Activated naive CD8-positive, alpha-beta T cell treated with anti-CD3 and anti-CD28 coated beads, Interleukin-2, amount 10 ng/mL, durations not matched to agents 7 days and 5 days (primary cell): ENCODE measurements at regions not wholly inside any gene's neighbourhood (a gene's known extent, or its start where the extent isn't known, plus 50 kb on each side); places are given as distances from the start of the nearest gene placed in this dataset.

Experiments
- ATAC-seq: fragments of 150-1000 bp; cut with Tn5 transposase; one replicate; pipeline ENCODE4 v1.10.0; 2021; ENCODE audit warnings: low read depth, moderate library complexity
- POLR2A ChIA-PET: fragments of 350-600 bp; sonication (Branson Sonifier 250); formaldehyde crosslinking; loops from one replicate; lab custom pipeline; 2021; ENCODE audit warnings: antibody characterized with exemption; lab: Charles Lee
- DNase-seq: peaks from one replicate; pipeline ENCODE4 v3.0.0; 2021
- H3K27ac Mint-ChIP-seq: one replicate; pipeline ENCODE4 v1.8.0; 2022; ENCODE audit warnings: mild to moderate bottlenecking, mixed read lengths
- H3K27me3 Mint-ChIP-seq: one replicate; pipeline ENCODE4 v1.8.0; 2022; ENCODE audit warnings: mild to moderate bottlenecking, moderate library complexity, mixed read lengths
- H3K36me3 Mint-ChIP-seq: one replicate; pipeline ENCODE4 v1.8.0; 2021; ENCODE audit warnings: mild to moderate bottlenecking, mixed read lengths
- H3K4me1 Mint-ChIP-seq: one replicate; pipeline ENCODE4 v1.8.0; 2021; ENCODE audit warnings: mixed read lengths
- H3K4me3 Mint-ChIP-seq: one replicate; pipeline ENCODE4 v1.8.0; 2022; ENCODE audit warnings: mild to moderate bottlenecking, moderate library complexity, mixed read lengths
- H3K9me3 Mint-ChIP-seq: one replicate; pipeline ENCODE4 v1.8.0; 2021; ENCODE audit warnings: mixed read lengths

DNA sequence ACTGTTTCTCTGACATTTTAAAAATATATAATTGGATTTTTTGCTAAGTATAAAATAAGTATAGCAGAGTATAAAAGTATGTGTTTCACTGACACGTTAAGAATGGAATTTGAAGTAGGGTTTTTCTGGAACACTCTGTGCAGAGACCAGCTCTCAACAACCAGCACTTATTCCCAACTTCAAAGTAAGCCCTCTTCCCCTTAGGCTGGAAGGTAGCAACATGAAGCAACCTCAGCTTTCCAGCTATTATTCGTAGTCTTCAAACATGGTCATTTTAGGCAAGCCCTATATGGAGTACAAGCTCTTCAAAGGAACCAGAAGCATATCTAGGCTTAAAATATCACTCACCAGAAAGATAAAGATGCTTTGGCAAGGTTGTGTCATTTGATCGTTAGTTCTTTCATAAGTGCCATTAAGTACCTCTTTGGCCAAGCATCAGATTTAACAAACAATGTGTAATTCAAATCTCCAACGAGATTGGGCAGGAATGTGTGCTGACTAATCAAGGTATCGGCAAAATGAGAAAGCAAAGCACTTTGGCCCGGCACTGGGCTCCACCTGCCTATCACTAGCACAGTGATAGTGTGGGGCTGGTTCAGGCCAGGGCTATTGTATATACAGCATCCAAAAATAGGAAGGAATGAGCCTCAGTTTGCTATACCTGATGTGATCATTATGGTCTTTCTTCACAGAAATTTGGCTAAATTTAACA is 95.9 kb upstream of the FREM2 start:
- no peak overlapping the region for H3K27ac Mint-ChIP-seq
- no peaks in the 10 kb centered on the region for H3K27me3 Mint-ChIP-seq
- ATAC-seq (no peak), DNase-seq (no peak)
- H3K9me3 Mint-ChIP-seq: peaks cover 1% of the 10 kb centered on the region
- POLR2A ChIA-PET: no interaction called here
- no peaks in the 10 kb centered on the region for H3K36me3 Mint-ChIP-seq
- no peaks in the 10 kb centered on the region for H3K4me1 Mint-ChIP-seq
- H3K4me3 Mint-ChIP-seq: no peak overlapping the region

DNA sequence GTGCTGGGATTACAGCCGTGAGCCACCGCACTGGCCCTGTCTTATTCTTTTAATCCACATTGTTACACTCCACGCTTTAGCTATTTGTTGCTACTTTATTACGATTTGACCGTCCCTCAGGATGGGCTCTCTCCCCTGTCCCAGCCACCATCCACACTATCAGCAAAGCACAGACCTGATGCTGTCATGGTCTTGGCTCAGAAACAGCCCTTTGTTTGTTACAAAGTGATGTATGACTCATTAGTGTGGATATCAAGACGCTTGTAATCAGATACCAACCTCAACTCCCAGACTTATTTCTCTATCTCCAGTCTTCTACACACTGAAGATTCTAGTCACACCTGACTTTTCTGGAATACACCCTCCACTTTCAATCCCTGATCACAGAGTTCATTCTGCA is 84.6 kb upstream of the FREM2 start:
- DNase-seq (no peak), ATAC-seq (no peak)
- no peaks in the 10 kb centered on the region for H3K9me3 Mint-ChIP-seq
- no peak overlapping the region for H3K27ac Mint-ChIP-seq
- peaks cover 10% of the 10 kb centered on the region for H3K27me3 Mint-ChIP-seq
- no peaks in the 10 kb centered on the region for H3K4me1 Mint-ChIP-seq
- H3K36me3 Mint-ChIP-seq: no peaks in the 10 kb centered on the region
- H3K4me3 Mint-ChIP-seq: no peak overlapping the region
- POLR2A ChIA-PET: no interaction called here

DNA sequence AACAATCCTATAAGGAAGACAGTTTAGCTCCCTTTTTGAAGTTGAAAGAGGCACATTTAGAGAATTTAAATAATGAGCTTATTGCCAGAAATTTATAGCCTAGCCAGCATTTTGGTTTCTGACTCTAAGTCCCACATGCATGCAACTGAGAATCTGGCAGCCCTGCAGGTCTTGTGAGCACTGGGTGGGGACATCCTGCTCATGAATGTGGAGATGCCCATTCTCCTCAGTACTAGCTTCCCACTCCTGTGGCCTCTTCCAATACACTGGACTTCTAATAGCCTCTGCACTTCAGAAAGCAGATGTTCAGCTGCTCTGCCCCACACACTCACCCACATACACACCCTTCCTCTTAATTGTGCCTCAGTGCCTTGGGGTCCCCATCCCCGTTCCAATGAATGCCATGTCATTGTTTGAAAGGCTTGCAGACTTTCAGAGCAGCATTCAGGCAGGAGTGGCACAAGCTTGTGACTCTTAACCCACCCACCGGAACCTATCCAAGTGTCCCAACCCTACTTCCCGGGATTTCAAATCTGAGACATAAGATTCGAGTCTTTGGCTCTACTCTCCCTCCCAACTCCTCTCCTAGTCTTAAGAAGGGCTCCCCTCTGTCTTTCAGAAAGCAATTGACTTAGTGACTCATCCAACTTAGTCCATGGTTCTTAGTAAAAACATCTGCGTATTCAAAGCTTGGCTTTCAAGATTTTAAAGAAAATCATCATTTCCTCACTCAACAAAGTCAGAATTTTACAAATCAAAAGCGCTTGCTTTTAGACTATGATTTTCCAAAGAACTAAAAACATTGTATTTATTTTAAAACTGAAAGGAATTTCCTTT is 80.0 kb upstream of the FREM2 start:
- ATAC-seq: no peak
- Mint-ChIP-seq H3K27ac (no peak overlapping the region), H3K4me3 (no peak overlapping the region), H3K9me3 (no peaks in the 10 kb centered on the region), H3K27me3 (no peaks in the 10 kb centered on the region), H3K4me1 (no peaks in the 10 kb centered on the region), H3K36me3 (no peaks in the 10 kb centered on the region)
- POLR2A ChIA-PET: no interaction called here
- no peak for DNase-seq

DNA sequence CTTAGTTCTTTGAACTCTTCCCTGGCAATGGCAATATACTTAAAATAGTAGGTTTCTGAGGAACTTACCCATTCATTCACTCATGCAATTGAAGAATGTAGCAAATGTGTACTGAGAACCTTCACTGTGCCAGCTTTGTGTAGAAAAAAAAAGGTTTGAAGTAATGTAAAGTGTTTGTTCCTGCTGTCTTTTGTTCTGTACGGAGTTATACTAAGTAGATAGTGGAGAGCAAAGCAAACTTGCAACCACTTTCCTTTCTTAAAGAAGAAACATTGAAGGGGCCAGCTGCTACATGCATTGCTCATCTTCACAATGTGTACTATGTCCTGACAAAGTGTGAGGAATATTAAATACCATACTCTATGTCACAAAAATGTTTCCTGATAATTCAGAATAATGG is 68.9 kb upstream of the FREM2 start:
- Mint-ChIP-seq H3K4me3 (no peak overlapping the region), H3K36me3 (no peaks in the 10 kb centered on the region), H3K27me3 (no peaks in the 10 kb centered on the region), H3K4me1 (no peaks in the 10 kb centered on the region), H3K9me3 (no peaks in the 10 kb centered on the region), H3K27ac (no peak overlapping the region)
- ATAC-seq: no peak
- POLR2A ChIA-PET: no interaction called here
- DNase-seq: no peak

DNA sequence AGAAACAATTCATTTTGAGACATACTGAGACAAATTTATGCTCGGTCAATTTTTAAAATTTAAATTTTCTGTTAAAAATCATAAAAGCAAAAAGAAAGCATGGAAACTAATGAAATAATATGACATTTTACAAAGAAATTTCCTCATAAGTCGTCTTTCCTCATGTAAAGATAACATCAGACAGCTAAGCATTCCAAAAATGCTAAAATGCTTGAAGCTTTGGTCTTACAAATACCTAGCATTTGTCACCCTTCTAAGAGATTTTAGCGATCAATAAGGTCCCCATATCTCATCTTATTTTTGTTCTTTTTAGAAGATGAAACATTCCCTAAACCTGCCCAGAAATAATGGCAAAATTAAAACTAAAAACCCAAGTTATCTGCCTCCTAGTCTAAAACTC is 68.5 kb upstream of the FREM2 start:
- Mint-ChIP-seq H3K4me3 (no peak overlapping the region), H3K36me3 (no peaks in the 10 kb centered on the region), H3K9me3 (no peaks in the 10 kb centered on the region), H3K27me3 (no peaks in the 10 kb centered on the region), H3K27ac (no peak overlapping the region), H3K4me1 (no peaks in the 10 kb centered on the region)
- POLR2A ChIA-PET: no interaction called here
- ATAC-seq (no peak), DNase-seq (no peak)

DNA sequence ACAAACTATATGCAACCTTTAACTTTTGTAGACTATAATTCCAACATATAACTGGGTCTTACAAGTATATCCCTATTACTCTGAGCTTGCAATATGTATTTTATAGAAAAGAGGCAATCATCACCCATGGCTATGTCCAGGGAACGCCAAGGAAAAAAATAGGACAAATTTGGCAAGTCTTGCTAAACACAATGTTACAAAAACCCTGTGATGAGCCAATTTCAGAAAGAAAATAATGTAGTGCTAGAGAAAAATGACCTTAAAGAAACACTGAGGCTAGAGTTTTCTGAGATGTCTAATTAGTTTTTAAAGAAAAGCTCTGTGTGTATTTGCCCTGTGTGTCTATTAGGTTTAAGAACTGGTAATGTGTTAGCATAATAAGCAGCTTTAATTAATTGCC is 68.0 kb upstream of the FREM2 start:
- Mint-ChIP-seq H3K4me3 (no peak overlapping the region), H3K36me3 (no peaks in the 10 kb centered on the region), H3K9me3 (no peaks in the 10 kb centered on the region), H3K27me3 (no peaks in the 10 kb centered on the region), H3K27ac (no peak overlapping the region), H3K4me1 (no peaks in the 10 kb centered on the region)
- no peak for DNase-seq
- POLR2A ChIA-PET: no interaction called here
- ATAC-seq: no peak

DNA sequence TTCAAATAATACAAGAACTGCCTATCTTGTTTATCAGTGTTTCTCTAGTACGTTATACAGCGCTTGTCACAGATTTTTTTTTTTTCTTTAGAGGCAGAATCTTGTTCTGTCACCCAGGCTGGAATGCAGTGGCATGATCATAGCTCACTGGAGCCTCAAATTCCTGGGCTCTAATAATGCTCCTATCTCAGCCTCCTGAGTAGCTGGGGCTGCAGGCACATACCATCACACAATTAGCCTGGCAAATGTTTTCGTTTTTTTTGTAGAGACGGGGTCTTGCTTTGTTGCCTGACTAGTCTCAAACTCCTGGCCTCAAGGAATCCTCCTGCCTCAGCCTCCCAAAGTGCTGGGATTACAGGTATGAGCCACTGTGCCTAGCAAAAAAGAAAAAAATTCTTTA is 66.0 kb upstream of the FREM2 start:
- H3K4me3 Mint-ChIP-seq: no peak overlapping the region
- no peaks in the 10 kb centered on the region for H3K4me1 Mint-ChIP-seq
- no peak for DNase-seq
- H3K36me3 Mint-ChIP-seq: no peaks in the 10 kb centered on the region
- no peak for ATAC-seq
- POLR2A ChIA-PET: no interaction called here
- H3K9me3 Mint-ChIP-seq: no peaks in the 10 kb centered on the region
- H3K27ac Mint-ChIP-seq: no peak overlapping the region
- no peaks in the 10 kb centered on the region for H3K27me3 Mint-ChIP-seq

DNA sequence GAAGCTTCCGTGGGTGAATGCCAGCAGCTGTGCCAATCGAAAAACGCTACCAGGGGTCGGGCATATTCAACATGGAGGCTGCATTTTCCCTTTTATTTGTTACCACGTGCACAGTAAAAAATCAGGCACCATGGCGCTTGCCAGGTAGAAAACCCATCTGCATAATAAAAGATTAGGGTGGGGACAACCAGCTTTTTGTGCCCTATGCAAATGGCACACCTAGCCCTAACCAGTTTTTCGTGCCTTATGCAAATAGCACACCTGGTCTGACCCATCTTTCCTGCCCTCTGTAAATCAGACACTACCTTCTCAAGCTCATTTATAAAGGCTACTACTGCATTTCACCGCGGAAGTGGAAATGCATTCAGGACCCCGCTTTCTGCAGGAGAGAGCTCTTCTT is 62.1 kb upstream of the FREM2 start:
- H3K36me3 Mint-ChIP-seq: no peaks in the 10 kb centered on the region
- DNase-seq (no peak), ATAC-seq (no peak)
- POLR2A ChIA-PET: no interaction called here
- no peaks in the 10 kb centered on the region for H3K9me3 Mint-ChIP-seq
- H3K27me3 Mint-ChIP-seq: no peaks in the 10 kb centered on the region
- no peaks in the 10 kb centered on the region for H3K4me1 Mint-ChIP-seq
- H3K27ac Mint-ChIP-seq: no peak overlapping the region
- H3K4me3 Mint-ChIP-seq: no peak overlapping the region

DNA sequence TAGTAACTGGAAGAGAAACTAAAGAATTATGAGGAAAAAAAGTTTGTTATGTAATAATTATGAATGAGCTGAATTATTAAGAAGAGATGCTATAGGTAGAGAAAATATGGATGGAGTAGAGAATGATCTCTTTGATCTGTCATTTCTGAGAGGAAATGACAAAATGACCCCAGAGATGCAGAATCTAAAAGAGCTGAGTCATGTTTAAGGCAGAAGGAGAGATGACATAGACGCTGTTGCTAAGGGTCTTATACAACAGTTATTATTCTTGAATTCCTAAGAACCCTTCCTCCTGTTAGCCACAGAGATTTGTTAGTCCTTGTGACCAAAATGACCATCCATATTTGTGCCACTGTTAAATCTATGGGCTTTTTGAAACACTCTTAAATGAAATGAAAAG is 58.3 kb upstream of the FREM2 start:
- Mint-ChIP-seq H3K9me3 (no peaks in the 10 kb centered on the region), H3K4me3 (no peak overlapping the region), H3K4me1 (no peaks in the 10 kb centered on the region), H3K27ac (no peak overlapping the region), H3K36me3 (no peaks in the 10 kb centered on the region), H3K27me3 (no peaks in the 10 kb centered on the region)
- DNase-seq (no peak), ATAC-seq (no peak)
- POLR2A ChIA-PET: no interaction called here

DNA sequence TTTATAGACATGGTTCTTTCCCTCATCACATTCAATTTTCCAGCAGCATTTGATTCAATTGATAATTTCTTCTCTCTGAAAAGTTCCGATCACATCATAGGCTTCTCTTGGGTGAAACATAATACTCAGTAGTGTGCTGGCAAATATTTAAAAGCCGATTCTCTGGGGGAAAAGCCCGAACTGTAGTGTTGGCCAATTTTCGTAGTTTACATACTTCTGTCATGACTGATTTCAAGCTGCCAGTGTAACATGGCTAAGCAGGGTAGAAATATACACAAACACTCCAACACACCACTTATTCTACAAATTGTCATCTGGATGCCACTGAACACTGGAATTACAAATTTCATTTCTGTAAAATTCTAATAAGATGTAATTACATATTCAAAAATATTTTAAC is 56.1 kb upstream of the FREM2 start:
- no peaks in the 10 kb centered on the region for H3K4me1 Mint-ChIP-seq
- H3K9me3 Mint-ChIP-seq: no peaks in the 10 kb centered on the region
- no peaks in the 10 kb centered on the region for H3K27me3 Mint-ChIP-seq
- no peaks in the 10 kb centered on the region for H3K36me3 Mint-ChIP-seq
- H3K27ac Mint-ChIP-seq: no peak overlapping the region
- no peak for ATAC-seq
- POLR2A ChIA-PET: no interaction called here
- DNase-seq: no peak
- H3K4me3 Mint-ChIP-seq: no peak overlapping the region

DNA sequence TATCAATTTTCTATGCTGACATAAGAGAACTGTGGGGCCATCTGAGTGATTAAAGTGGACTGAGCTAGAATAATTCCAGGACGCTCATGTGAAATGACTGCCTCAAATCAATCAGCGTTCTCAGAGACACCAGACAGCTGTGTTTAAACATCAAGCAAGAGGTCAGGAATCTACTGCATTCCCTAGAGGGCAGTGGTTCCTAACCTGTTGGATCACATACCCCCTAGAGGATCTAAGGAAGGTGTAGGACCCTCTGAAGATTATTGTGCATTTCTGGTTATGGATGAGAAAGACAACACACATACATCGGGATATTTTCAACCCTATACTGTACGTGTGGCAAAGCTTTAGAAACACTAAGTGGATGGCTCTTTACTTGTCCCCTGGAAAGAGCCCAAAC is 51.8 kb upstream of the FREM2 start:
- no peak overlapping the region for H3K27ac Mint-ChIP-seq
- peaks cover 4% of the 10 kb centered on the region for H3K27me3 Mint-ChIP-seq
- no peak for ATAC-seq
- POLR2A ChIA-PET: no interaction called here
- H3K4me1 Mint-ChIP-seq: no peaks in the 10 kb centered on the region
- no peaks in the 10 kb centered on the region for H3K36me3 Mint-ChIP-seq
- no peak for DNase-seq
- no peak overlapping the region for H3K4me3 Mint-ChIP-seq
- no peaks in the 10 kb centered on the region for H3K9me3 Mint-ChIP-seq

DNA sequence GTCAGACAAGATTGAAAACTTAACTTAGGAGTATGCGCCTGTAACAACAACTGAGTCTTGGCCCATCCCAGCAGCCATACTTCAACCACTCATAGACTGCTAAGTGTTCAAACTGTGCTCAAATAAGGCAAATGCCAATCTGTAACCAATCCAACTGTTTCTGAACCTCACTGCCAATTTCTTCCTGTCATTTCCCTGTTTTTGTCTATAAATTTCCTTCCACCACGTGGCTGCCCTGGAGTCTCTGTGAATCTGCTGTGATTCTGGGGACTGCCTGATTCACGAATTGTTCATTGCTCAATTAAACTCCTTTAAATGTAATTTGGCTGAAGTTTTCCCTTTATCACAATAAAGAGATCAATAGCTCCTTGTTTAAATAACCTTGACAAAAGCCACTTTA is 50.8 kb upstream of the FREM2 start:
- POLR2A ChIA-PET: no interaction called here
- H3K27ac Mint-ChIP-seq: no peak overlapping the region
- no peak for DNase-seq
- no peaks in the 10 kb centered on the region for H3K4me1 Mint-ChIP-seq
- H3K9me3 Mint-ChIP-seq: no peaks in the 10 kb centered on the region
- no peak overlapping the region for H3K4me3 Mint-ChIP-seq
- H3K36me3 Mint-ChIP-seq: no peaks in the 10 kb centered on the region
- ATAC-seq: no peak
- peaks cover 4% of the 10 kb centered on the region for H3K27me3 Mint-ChIP-seq

DNA sequence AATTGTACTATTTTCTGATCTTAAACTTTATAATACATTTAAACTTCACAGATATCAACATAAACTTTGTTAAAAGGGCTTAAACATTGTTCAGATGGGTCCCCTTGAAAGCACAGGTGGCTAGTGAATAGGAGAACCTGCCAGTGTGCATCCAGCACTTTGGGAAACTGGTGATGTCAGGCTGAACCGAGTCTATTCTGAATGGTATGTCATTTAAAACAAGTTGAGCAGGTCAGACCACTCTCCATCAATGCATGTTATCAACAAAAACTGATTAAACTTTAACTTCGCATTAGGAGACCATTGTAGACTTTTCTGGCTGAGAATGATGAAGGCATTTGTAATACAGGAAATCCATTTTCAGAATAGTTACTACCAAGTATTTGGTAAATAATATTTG is 50.1 kb upstream of the FREM2 start:
- Mint-ChIP-seq H3K9me3 (no peaks in the 10 kb centered on the region), H3K27me3 (peaks cover 4% of the 10 kb centered on the region), H3K4me1 (no peaks in the 10 kb centered on the region), H3K4me3 (no peak overlapping the region), H3K27ac (no peak overlapping the region), H3K36me3 (no peaks in the 10 kb centered on the region)
- no peak for ATAC-seq
- POLR2A ChIA-PET: no interaction called here
- no peak for DNase-seq
